Astrocyte (in vitro differentiated cells and primary cell): ENCODE measurements at regions not wholly inside any gene's neighbourhood (a gene's known extent, or its start where the extent isn't known, plus 50 kb on each side); places are given as distances from the start of the nearest gene placed in this dataset.

Experiments used
- EZH2 ChIP-seq: IDR thresholded peaks from 2 replicates; pipeline ENCODE4 v1.6.1; 2012; ENCODE audit warnings: mild to moderate bottlenecking, low read length, inconsistent platforms; ENCODE audit not compliant: insufficient read depth
- TF ChIP-seq, protein P1 (sequence below): IDR thresholded peaks from 2 replicates; pipeline ENCODE4 v1.5.1; 2011; ENCODE audit warnings: low read depth, mild to moderate bottlenecking, inconsistent platforms, low read length, moderate library complexity; ENCODE audit not compliant: insufficient read depth

DNA sequence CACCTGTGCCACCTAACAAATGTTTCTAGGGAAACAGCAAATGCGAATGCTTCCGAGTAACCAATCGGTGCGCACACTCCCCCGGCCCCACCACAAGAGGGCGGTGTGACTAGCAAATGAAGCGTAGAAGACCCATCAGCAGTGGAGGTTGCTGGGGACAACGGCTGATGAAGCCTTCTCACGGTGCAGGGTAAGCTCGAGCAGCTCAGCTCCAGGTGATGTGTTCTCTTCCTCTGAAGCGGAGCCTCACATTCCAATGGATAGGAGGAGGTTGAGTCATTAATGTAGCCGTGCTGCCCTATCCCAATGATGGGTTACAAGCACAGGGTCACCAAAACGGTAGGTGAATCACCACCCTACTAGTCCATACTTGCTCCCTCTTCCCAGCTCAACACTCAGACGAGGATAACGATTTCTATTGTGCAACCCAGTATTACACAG, 127.6 kb upstream of the TWIST2 start:
- TF ChIP-seq, protein P1, sequence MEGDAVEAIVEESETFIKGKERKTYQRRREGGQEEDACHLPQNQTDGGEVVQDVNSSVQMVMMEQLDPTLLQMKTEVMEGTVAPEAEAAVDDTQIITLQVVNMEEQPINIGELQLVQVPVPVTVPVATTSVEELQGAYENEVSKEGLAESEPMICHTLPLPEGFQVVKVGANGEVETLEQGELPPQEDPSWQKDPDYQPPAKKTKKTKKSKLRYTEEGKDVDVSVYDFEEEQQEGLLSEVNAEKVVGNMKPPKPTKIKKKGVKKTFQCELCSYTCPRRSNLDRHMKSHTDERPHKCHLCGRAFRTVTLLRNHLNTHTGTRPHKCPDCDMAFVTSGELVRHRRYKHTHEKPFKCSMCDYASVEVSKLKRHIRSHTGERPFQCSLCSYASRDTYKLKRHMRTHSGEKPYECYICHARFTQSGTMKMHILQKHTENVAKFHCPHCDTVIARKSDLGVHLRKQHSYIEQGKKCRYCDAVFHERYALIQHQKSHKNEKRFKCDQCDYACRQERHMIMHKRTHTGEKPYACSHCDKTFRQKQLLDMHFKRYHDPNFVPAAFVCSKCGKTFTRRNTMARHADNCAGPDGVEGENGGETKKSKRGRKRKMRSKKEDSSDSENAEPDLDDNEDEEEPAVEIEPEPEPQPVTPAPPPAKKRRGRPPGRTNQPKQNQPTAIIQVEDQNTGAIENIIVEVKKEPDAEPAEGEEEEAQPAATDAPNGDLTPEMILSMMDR: peak; percentile 42
- no peak for TF ChIP-seq EZH2
